NB4 (cell line): ENCODE measurements at regions not wholly inside any gene's neighbourhood (a gene's known extent, or its start where the extent isn't known, plus 50 kb on each side); places are given as distances from the start of the nearest gene placed in this dataset.

Source experiments
- DNase-seq: peaks from one replicate; pipeline ENCODE4 v3.0.0; 2010; ENCODE audit warnings: low read depth
- H3K4me3 ChIP-seq: one replicate; pipeline ENCODE4 v1.5.1; 2011; ENCODE audit warnings: mild to moderate bottlenecking, low read depth, low read length, moderate library complexity
- MYC ChIP-seq: IDR thresholded peaks from 2 replicates; pipeline ENCODE4 v1.6.1; 2011; ENCODE audit warnings: low read depth, low read length
- POLR2A ChIP-seq: IDR thresholded peaks from 2 replicates; pipeline ENCODE4 v1.6.1; 2011; ENCODE audit warnings: mild to moderate bottlenecking; ENCODE audit not compliant: insufficient read length; ENCODE audit errors: extremely low read depth
- TF ChIP-seq, protein P1 (sequence below): IDR thresholded peaks from one replicate; pipeline ENCODE4 v1.5.1; 2012; ENCODE audit warnings: low read depth, low read length
- TF ChIP-seq, protein P2 (sequence below): IDR thresholded peaks from 2 replicates; pipeline ENCODE4 v1.6.1; 2011; ENCODE audit warnings: low read depth, low read length

DNA sequence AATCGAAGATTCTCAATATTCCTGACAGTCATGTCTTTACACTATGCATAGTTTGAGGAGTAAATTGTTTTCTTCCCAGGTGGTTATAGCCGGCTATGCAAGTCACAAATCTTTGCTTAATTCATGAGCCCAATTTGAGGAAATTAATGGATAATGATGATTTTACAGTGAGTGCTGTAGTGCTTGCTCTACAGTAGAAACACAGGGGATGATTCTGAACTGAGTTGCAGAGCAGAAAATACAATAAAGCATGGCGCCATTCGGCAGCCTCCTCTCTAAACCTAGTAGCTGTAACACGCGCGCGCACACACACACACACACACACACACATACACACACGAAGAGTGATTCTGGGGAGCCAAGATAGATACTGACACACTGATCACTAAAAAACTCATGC lies 181.7 kb upstream of the DPH6 start:
- DNase-seq, result no peak
- TF ChIP-seq, protein P1, sequence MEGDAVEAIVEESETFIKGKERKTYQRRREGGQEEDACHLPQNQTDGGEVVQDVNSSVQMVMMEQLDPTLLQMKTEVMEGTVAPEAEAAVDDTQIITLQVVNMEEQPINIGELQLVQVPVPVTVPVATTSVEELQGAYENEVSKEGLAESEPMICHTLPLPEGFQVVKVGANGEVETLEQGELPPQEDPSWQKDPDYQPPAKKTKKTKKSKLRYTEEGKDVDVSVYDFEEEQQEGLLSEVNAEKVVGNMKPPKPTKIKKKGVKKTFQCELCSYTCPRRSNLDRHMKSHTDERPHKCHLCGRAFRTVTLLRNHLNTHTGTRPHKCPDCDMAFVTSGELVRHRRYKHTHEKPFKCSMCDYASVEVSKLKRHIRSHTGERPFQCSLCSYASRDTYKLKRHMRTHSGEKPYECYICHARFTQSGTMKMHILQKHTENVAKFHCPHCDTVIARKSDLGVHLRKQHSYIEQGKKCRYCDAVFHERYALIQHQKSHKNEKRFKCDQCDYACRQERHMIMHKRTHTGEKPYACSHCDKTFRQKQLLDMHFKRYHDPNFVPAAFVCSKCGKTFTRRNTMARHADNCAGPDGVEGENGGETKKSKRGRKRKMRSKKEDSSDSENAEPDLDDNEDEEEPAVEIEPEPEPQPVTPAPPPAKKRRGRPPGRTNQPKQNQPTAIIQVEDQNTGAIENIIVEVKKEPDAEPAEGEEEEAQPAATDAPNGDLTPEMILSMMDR, result no peak
- no peak for TF ChIP-seq POLR2A
- TF ChIP-seq, protein P2, sequence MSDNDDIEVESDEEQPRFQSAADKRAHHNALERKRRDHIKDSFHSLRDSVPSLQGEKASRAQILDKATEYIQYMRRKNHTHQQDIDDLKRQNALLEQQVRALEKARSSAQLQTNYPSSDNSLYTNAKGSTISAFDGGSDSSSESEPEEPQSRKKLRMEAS, result no peak
- TF ChIP-seq MYC, result no peak
- H3K4me3 ChIP-seq, result no peak overlapping the region

DNA sequence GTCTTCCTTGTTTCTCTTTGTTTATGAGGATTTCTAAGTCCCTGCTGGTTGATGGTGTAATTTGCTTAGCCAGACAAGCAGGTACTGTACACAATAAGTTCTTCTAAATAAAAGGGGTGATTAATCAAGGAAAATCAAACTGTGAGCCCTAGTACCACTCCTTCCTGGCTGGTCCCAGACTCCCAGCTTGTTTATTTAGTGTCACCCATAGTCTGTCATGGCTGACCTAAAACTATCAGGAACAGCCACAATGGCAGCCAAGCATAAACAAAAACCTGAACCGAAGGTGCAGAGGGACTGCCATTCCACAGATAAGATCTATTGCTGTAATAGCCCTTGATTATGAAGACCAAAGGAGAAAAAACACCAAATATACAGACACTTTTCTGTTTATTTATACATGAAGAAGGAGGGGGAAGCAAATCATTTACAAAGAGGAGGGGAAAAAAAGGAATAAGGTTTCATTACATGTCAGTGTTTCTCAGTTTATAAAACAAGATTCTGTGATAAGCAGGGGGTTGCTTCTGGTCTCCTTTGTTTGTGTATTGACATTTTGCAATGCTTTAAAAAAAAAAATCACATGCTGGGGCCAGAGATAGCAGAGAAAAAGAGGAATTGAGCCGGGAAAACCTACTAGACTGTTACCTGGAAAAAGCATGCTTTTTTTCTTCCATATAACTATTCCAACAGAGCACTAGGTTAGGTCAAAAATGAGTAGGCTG lies 182.4 kb upstream of the DPH6 start:
- no peak for DNase-seq
- no peak for TF ChIP-seq MYC
- TF ChIP-seq, protein P1, result no peak
- TF ChIP-seq POLR2A, result no peak
- TF ChIP-seq, protein P2, result no peak
- no peak overlapping the region for H3K4me3 ChIP-seq

DNA sequence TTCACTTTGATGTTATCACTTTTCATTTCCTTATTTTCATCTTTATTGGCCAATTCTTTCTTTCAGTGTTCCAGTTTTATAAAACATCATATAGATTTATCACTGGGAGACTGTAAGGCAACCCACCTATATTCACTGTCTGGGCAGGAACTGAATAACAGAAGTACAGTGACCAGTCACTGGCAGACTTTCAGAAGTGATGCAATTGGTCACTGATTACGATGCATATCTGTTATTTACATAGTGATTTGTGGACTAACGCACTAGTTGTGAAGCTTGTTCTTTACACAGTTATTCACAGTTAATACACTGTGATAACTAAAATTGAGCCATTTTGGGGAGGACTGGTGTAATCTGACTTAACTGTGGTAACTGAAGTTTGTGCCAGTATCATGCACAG lies 190.2 kb upstream of the DPH6 start:
- no peak overlapping the region for H3K4me3 ChIP-seq
- DNase-seq, result no peak
- no peak for TF ChIP-seq POLR2A
- TF ChIP-seq, protein P1, result no peak
- TF ChIP-seq, protein P2, result no peak
- TF ChIP-seq MYC, result no peak

DNA sequence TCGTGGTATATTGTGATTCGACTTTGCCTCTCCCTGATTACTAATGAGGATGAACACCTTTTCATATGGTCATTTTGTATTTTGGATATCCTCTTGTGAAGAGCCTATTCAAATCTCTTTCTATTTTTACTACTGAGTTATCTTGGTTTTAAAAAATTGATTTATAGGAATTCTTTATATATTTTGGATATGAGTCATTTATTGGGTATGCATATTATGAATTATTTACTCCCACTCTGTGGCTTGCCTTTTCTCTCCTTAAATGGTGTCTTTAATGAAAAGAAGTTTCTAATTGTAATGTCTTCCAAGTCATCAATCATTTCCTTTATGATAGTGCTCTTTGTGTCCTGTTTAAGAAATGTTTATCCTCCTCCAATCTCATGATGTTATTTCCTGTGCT lies 191.5 kb upstream of the DPH6 start:
- H3K4me3 ChIP-seq, result no peak overlapping the region
- TF ChIP-seq, protein P2, result no peak
- TF ChIP-seq, protein P1, result no peak
- TF ChIP-seq MYC, result no peak
- no peak for DNase-seq

DNA sequence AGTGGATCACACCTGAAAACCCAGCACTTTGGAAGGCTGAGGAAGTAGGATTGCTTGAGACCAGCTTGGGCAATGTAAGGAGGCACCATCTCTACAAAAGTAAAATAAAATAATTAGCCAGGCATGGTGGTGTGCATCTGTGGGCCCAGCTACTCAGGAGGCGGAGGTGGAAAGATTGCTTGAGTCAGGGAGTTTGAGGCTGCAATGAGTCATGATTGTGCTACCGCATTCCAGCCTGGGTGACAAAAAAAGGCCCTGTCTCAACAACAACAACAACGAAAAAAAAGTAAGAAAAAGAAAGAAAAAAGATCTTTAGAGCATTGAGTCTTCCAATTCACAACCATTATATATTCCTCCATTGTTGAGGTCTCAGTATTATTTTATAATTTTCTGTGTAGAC lies 192.4 kb upstream of the DPH6 start:
- H3K4me3 ChIP-seq, result no peak overlapping the region
- TF ChIP-seq, protein P2, result no peak
- TF ChIP-seq MYC (no peak), POLR2A (no peak)
- TF ChIP-seq, protein P1, result no peak
- DNase-seq, result no peak
